ENCODE measurements at regions not wholly inside any gene's neighbourhood (a gene's known extent, or its start where the extent isn't known, plus 50 kb on each side); places are given as distances from the start of the nearest gene placed in this dataset.

DNA sequence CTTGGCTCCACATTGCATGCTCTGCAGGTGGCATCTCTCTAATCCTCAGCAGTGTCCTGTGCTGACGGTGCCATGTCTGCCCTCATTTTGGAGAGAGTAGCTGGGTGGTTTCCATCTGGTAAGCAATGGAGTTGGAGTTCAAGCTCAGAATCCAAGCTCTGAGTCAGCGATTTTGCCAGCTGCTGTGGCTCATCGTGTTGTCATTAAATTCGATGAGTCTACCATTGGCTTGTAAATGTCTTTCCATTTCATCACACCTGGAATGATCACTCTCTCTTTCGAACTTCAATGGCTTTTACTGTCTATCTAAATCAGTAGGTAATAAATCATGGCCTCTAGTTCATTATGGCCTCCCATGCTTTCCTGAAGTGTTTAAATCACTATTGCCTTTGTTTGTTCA lies 378.5 kb upstream of the TSHZ2 start:
- Mint-ChIP-seq H3K27ac (no peak overlapping the region), H3K4me3 (no peak overlapping the region), H3K4me1 (ENCODE audit: low read depth) (no peaks in the 10 kb centered on the region), H3K27me3 (ENCODE audit: low read depth) (no peaks in the 10 kb centered on the region), H3K36me3 (ENCODE audit: low read depth) (no peaks in the 10 kb centered on the region), H3K9me3 (no peaks in the 10 kb centered on the region)
- intact Hi-C loops (cut with micrococcal nuclease), result no loop called here
- CTCF ChIA-PET, result interaction anchor here (1.3 kb wide), 1 partner anchor 13 kb away, joined by 3 read pairs; no protein-coding TSS in a partner anchor
- no peak for DNase-seq

- Mint-ChIP-seq H3K36me3 (ENCODE audit: low read depth) (no peaks in the 10 kb centered on the region), H3K4me3 (no peak overlapping the region), H3K27me3 (ENCODE audit: low read depth) (no peaks in the 10 kb centered on the region), H3K4me1 (ENCODE audit: low read depth) (peaks cover under 1% of the 10 kb centered on the region), H3K9me3 (no peaks in the 10 kb centered on the region), H3K27ac (no peak overlapping the region)
- CTCF ChIA-PET, result interaction anchor here (1.3 kb wide), 1 partner anchor 14 kb away, joined by 3 read pairs; no protein-coding TSS in a partner anchor
- DNase-seq, result no peak
- intact Hi-C loops (cut with micrococcal nuclease), result no loop called here
Observed at GRCh38 chr20:52592567-52592966, 379.6 kb upstream of the TSHZ2 start.

DNA sequence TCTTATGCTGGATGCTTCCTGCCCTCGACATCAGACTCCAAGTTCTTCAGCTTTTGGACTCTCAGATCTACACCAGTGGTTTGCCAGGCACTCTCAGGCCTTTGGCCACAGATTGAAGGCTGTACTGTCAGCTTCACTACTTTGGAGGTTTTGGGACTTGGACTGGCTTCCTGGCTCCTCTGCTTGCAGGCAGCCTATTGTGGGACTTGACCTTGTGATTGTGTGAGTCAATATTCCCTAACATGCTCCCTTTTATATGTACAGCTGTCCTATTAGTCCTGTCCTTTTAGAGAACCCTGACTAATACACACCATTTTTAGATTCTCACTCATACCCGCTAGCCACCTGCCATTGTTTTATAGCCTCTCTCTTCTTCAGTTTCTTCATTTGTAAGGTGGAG lies 382.1 kb upstream of the TSHZ2 start:
- Mint-ChIP-seq H3K4me3 (no peak overlapping the region), H3K9me3 (no peaks in the 10 kb centered on the region), H3K36me3 (ENCODE audit: low read depth) (no peaks in the 10 kb centered on the region), H3K27ac (no peak overlapping the region), H3K4me1 (ENCODE audit: low read depth) (peaks cover 7% of the 10 kb centered on the region), H3K27me3 (ENCODE audit: low read depth) (no peaks in the 10 kb centered on the region)
- intact Hi-C loops (cut with micrococcal nuclease), result no loop called here
- no peak for DNase-seq
- CTCF ChIA-PET, result no interaction called here

DNA sequence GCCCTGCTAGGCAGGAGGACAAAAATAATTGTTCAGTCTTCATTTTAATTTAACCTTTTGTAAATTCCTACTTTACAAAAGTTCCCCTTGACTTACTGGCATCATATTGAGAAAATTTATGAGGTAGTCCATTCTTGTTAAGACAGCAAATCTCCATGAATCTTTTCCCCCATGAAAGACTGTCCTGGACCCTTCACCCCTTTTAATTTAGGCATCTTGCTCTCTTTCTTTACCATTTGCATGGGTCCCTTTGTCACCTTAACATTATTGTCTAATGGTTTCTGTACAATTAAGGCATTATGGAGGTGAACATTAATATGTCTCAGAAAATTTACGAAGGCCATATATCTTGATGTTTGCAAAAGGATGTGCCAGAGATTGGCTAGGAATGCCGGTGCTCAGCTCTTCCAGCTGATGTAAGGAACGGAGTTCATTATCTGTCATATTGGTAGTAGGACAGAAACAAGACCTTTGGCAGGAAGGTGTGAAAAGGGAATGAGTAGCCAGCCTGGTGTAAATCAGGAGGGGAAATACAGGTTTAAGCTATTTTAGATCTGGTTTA lies 382.8 kb upstream of the TSHZ2 start:
- no peak overlapping the region for H3K27ac Mint-ChIP-seq
- no peaks in the 10 kb centered on the region for H3K27me3 Mint-ChIP-seq (ENCODE audit: low read depth)
- no peak overlapping the region for H3K4me3 Mint-ChIP-seq
- H3K36me3 Mint-ChIP-seq (ENCODE audit: low read depth), result no peaks in the 10 kb centered on the region
- CTCF ChIA-PET, result no interaction called here
- no peak for DNase-seq
- no peaks in the 10 kb centered on the region for H3K9me3 Mint-ChIP-seq
- intact Hi-C loops (cut with micrococcal nuclease), result no loop called here
- H3K4me1 Mint-ChIP-seq (ENCODE audit: low read depth), result peaks cover 7% of the 10 kb centered on the region

DNA sequence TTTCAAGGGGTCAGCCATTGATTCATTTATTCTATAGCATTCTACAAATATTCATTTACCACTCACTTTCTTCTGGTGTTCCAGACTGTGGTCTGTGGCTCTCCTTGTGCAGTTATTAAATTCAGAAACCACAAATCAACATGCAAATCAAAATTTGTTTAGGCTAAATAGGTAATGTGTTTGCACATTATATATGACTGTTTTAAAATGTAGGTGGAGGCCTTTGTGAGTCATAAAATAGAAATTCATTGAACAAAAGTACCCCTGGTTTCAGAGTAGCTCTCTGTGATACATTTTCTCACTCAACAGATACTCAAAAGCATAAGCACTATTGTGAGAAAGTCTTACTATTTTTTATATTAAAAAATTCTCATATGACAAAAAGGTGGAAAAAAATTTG lies 385.5 kb upstream of the TSHZ2 start:
- CTCF ChIA-PET, result interaction anchor here (0.6 kb wide), 1 partner anchor 181 kb away, joined by 3 read pairs; no protein-coding TSS in a partner anchor
- no peaks in the 10 kb centered on the region for H3K27me3 Mint-ChIP-seq (ENCODE audit: low read depth)
- H3K4me1 Mint-ChIP-seq (ENCODE audit: low read depth), result peaks cover 7% of the 10 kb centered on the region
- DNase-seq, result no peak
- H3K9me3 Mint-ChIP-seq, result no peaks in the 10 kb centered on the region
- no peak overlapping the region for H3K27ac Mint-ChIP-seq
- H3K4me3 Mint-ChIP-seq, result no peak overlapping the region
- H3K36me3 Mint-ChIP-seq (ENCODE audit: low read depth), result no peaks in the 10 kb centered on the region
- intact Hi-C loops (cut with micrococcal nuclease), result no loop called here

DNA sequence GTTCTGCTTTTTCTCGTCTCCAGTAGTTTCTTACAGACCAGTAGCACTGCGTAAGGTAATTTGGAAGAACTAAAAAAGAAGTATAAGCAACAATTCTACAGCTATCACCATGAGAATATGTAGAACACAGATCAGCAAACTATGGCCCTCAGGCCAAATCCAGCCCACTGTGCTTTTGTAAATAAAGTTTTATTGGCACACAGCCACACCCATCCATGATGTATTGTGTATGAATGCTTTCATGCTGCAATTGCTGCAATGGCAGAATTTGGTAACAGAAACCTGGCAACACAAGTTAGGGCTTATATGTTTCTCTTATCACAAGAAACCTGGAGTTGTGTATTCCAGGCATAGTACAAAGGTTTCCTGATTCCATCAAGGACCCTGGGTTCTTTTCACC lies 386.8 kb upstream of the TSHZ2 start:
- intact Hi-C loops (cut with micrococcal nuclease), result no loop called here
- no peaks in the 10 kb centered on the region for H3K27me3 Mint-ChIP-seq (ENCODE audit: low read depth)
- no peak overlapping the region for H3K27ac Mint-ChIP-seq
- DNase-seq, result no peak
- peaks cover 7% of the 10 kb centered on the region for H3K4me1 Mint-ChIP-seq (ENCODE audit: low read depth)
- H3K4me3 Mint-ChIP-seq, result no peak overlapping the region
- CTCF ChIA-PET, result no interaction called here
- no peaks in the 10 kb centered on the region for H3K9me3 Mint-ChIP-seq
- H3K36me3 Mint-ChIP-seq (ENCODE audit: low read depth), result no peaks in the 10 kb centered on the region

- Mint-ChIP-seq H3K9me3 (peaks cover 5% of the 10 kb centered on the region), H3K4me3 (no peak overlapping the region), H3K36me3 (ENCODE audit: low read depth) (no peaks in the 10 kb centered on the region), H3K27ac (no peak overlapping the region), H3K27me3 (ENCODE audit: low read depth) (no peaks in the 10 kb centered on the region), H3K4me1 (ENCODE audit: low read depth) (no peaks in the 10 kb centered on the region)
- intact Hi-C loops (cut with micrococcal nuclease), result no loop called here
- no peak for DNase-seq
- CTCF ChIA-PET, result no interaction called here
Observed at GRCh38 chr20:52578559-52578958, 387.0 kb upstream of the ZFP64 start.

DNA sequence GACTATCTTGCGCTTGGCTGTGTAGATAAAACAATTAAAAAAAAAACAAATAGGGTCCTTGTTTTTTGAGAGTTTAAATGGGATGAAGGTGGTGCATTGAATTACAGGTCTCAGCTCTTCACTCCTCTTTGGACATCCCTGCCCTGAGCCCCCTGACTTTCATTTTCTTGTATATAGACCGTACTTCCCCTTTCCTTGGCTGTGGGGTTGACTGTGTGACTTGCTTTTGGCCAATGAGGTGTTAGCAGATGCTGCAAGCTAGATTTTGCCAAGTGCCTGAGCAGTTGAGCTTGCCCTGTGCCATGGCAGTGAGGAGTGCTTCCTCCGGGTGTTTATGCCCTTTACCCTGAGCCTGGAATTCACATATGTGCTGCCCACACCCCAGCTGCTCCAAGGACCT lies 386.1 kb upstream of the ZFP64 start:
- peaks cover 5% of the 10 kb centered on the region for H3K9me3 Mint-ChIP-seq
- no peak overlapping the region for H3K27ac Mint-ChIP-seq
- CTCF ChIA-PET, result no interaction called here
- intact Hi-C loops (cut with micrococcal nuclease), result no loop called here
- H3K36me3 Mint-ChIP-seq (ENCODE audit: low read depth), result no peaks in the 10 kb centered on the region
- H3K27me3 Mint-ChIP-seq (ENCODE audit: low read depth), result no peaks in the 10 kb centered on the region
- no peaks in the 10 kb centered on the region for H3K4me1 Mint-ChIP-seq (ENCODE audit: low read depth)
- no peak for DNase-seq
- H3K4me3 Mint-ChIP-seq, result no peak overlapping the region

GRCh38 chr20:52572687-52573086 lies 381.1 kb upstream of the ZFP64 start:
- Mint-ChIP-seq H3K9me3 (peaks cover 5% of the 10 kb centered on the region), H3K36me3 (ENCODE audit: low read depth) (no peaks in the 10 kb centered on the region), H3K27me3 (ENCODE audit: low read depth) (no peaks in the 10 kb centered on the region), H3K4me1 (ENCODE audit: low read depth) (no peaks in the 10 kb centered on the region), H3K27ac (no peak overlapping the region), H3K4me3 (no peak overlapping the region)
- CTCF ChIA-PET, result no interaction called here
- intact Hi-C loops (cut with micrococcal nuclease), result no loop called here
- DNase-seq, result no peak

DNA sequence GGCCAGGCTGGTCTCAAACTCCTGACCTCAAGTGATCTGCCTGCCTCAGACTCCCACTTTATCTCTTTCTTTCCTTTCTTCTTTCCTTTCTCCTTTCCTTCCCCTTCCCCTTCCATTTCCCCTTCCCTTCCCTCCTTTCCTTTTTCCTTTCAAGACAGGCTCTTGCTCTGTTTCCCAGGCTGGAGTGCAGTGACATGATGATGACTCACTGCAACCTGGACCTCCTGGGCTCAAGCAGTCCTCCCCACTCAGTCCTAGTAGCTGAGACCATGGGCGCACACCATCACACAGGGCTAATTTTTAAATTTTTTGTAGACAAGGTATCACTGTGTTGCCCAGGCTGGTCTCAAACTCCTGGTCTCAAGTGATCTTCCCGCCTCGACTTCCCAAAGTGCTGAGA lies 377.6 kb upstream of the ZFP64 start:
- CTCF ChIA-PET, result no interaction called here
- Mint-ChIP-seq H3K4me1 (ENCODE audit: low read depth) (no peaks in the 10 kb centered on the region), H3K9me3 (peaks cover 2% of the 10 kb centered on the region), H3K27me3 (ENCODE audit: low read depth) (no peaks in the 10 kb centered on the region), H3K36me3 (ENCODE audit: low read depth) (no peaks in the 10 kb centered on the region), H3K27ac (no peak overlapping the region), H3K4me3 (no peak overlapping the region)
- intact Hi-C loops (cut with micrococcal nuclease), result no loop called here
- no peak for DNase-seq

DNA sequence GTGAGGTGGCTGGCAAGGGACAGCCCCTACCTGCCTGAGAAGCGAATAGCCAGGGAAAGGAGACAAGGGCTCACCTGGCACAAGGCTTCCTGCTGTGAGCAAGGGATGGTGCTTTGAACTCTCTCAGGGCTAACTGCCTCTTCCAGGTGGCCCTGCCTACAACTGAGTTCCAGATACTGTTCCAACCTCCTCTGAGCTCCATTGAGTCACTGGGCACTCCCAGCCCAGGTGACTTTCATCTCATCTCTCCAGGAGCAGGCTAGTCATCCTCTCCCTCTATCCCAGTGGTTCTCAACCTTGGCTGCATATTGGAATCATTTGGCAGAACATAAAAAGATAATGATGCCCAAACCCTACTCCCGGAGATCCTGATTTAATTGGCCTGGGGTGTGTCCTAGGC lies 374.0 kb upstream of the ZFP64 start:
- H3K36me3 Mint-ChIP-seq (ENCODE audit: low read depth), result no peaks in the 10 kb centered on the region
- H3K4me3 Mint-ChIP-seq, result no peak overlapping the region
- CTCF ChIA-PET, result interaction anchor here (0.5 kb wide), 1 partner anchor 929 kb away, joined by 3 read pairs; no protein-coding TSS in a partner anchor
- peaks cover 2% of the 10 kb centered on the region for H3K9me3 Mint-ChIP-seq
- H3K27ac Mint-ChIP-seq, result no peak overlapping the region
- no peaks in the 10 kb centered on the region for H3K4me1 Mint-ChIP-seq (ENCODE audit: low read depth)
- intact Hi-C loops (cut with micrococcal nuclease), result no loop called here
- no peaks in the 10 kb centered on the region for H3K27me3 Mint-ChIP-seq (ENCODE audit: low read depth)
- no peak for DNase-seq

DNA sequence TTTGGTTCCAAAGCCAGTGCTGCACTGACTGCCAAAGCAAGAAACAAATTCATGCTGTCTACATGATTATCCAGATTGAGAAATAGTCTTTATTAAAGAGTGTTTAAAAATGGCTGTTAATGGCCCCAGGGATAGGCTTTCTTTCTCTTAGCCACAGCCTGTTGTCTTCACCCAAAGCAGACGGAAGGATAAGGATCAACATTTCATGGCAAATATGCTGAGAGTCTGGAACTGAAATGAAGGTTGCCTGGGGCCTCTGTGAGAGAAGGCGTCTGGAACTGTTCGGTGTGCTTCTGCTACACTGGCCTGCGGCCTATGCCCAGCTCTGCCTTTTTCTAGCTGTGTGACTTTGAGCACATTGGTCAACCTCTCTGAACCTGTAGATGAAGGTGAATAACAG lies 373.0 kb upstream of the ZFP64 start:
- CTCF ChIA-PET, result no interaction called here
- H3K36me3 Mint-ChIP-seq (ENCODE audit: low read depth), result no peaks in the 10 kb centered on the region
- peaks cover 7% of the 10 kb centered on the region for H3K9me3 Mint-ChIP-seq
- H3K4me3 Mint-ChIP-seq, result no peak overlapping the region
- H3K27me3 Mint-ChIP-seq (ENCODE audit: low read depth), result no peaks in the 10 kb centered on the region
- H3K27ac Mint-ChIP-seq, result no peak overlapping the region
- intact Hi-C loops (cut with micrococcal nuclease), result no loop called here
- no peak for DNase-seq
- H3K4me1 Mint-ChIP-seq (ENCODE audit: low read depth), result no peaks in the 10 kb centered on the region

GRCh38 chr20:52552181-52552872 lies 360.7 kb upstream of the ZFP64 start:
- no peaks in the 10 kb centered on the region for H3K4me1 Mint-ChIP-seq (ENCODE audit: low read depth)
- CTCF ChIA-PET, result interaction anchor here (0.6 kb wide), 1 partner anchor 423 kb away, joined by 4 read pairs; no protein-coding TSS in a partner anchor
- intact Hi-C loops (cut with micrococcal nuclease), result no loop called here
- H3K27me3 Mint-ChIP-seq (ENCODE audit: low read depth), result no peaks in the 10 kb centered on the region
- no peak overlapping the region for H3K4me3 Mint-ChIP-seq
- no peak overlapping the region for H3K27ac Mint-ChIP-seq
- peaks cover 16% of the 10 kb centered on the region for H3K9me3 Mint-ChIP-seq
- H3K36me3 Mint-ChIP-seq (ENCODE audit: low read depth), result peaks cover 4% of the 10 kb centered on the region
- no peak for DNase-seq
